ENCODE measurements at regions not wholly inside any gene's neighbourhood (a gene's known extent, or its start where the extent isn't known, plus 50 kb on each side); places are given as distances from the start of the nearest gene placed in this dataset.
"Not testable (repeated sequence)": the region's sequence is repeated elsewhere in the genome, so short reads cannot be mapped to it uniquely, and the experiment has no call there.

- Histone ChIP-seq H3K79me2 (ENCODE audit: insufficient read depth) (no peaks in the 10 kb centered on the region), H3K4me1 (ENCODE audit: control insufficient read depth in 1 of 2, insufficient read depth in 2 of 2, low read depth in 1 of 2, low read length in 1 of 2) (no peaks in the 10 kb centered on the region), H3K9ac (no peak overlapping the region), H3K9me2 (no peaks in the 10 kb centered on the region), H2AFZ (ENCODE audit: low read depth) (no peak overlapping the region), H3F3A (replicated peaks; ENCODE audit: insufficient read depth) (no peaks in the 10 kb centered on the region), H3K9me3 (no peaks in the 10 kb centered on the region), H3K36me3 (replicated peaks in 1 of 2; ENCODE audit: control insufficient read depth in 1 of 2, insufficient read depth in 2 of 2, low read length in 1 of 2) (no peaks in the 10 kb centered on the region), H4K20me1 (ENCODE audit: insufficient read depth) (no peaks in the 10 kb centered on the region), H3K4me3 (ENCODE audit: low read depth in 2 of 2, low read length in 1 of 2) (no peak overlapping the region), H3K4me2 (no peak overlapping the region), H3K27ac (ENCODE audit: low read depth in 2 of 2, low read length in 1 of 2) (no peak overlapping the region), H3K27me3 (ENCODE audit: insufficient read depth) (no peaks in the 10 kb centered on the region; the same call in 1 of the 2 replicates)
- CTCF ChIA-PET = interaction anchor here (1.3 kb wide), 1 partner anchor 397 kb away, joined by 4 read pairs; no protein-coding TSS in a partner anchor
- POLR2A ChIA-PET = no interaction called here
- DNase-seq = no peak
- 16% methylated on average over 7 of the region's 7 CpGs for WGBS (ENCODE audit: low lambda C conversion rate)
- TF ChIP-seq FOXM1 (IDR thresholded peaks at IDR 0.05; ENCODE audit: low read depth) (no peak), RAD21 (IDR thresholded peaks at IDR 0.05; ENCODE audit: low read length) (no peak), GATA2 (CRISPR knock-in tag; IDR thresholded peaks at IDR 0.05) (no peak)
Measured at GRCh38 chr4:108415389-108415788, 205.0 kb upstream of the RPL34 start.

DNA sequence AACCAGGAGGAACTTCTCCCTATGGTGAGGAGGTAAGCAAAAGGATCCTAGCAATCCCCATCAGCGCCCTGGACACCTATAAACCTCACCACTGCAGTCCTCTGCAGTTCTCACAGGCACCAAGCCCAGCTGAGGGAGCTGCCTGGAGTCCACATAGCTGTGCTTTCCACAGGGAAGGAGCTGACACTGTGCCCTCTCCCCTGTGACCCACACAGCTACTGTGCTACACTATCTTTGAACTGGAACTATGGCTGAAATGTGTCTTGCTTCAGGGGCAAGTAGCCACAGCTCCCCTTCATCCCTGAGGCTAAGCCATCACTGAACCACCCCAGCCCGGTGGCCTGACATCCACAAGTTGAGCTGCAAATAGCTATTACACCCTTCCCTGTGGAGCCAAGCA is 208.5 kb upstream of the RPL34 start:
- no peaks in the 10 kb centered on the region for H3K36me3 ChIP-seq (replicated peaks in 1 of 2; ENCODE audit: control insufficient read depth in 1 of 2, insufficient read depth in 2 of 2, low read length in 1 of 2)
- no peaks in the 10 kb centered on the region for H4K20me1 ChIP-seq (ENCODE audit: insufficient read depth)
- H3K27me3 ChIP-seq (ENCODE audit: insufficient read depth) = no peaks in the 10 kb centered on the region; the same call in 1 of the 2 replicates
- H3K9me3 ChIP-seq = no peaks in the 10 kb centered on the region
- H3K4me1 ChIP-seq (ENCODE audit: control insufficient read depth in 1 of 2, insufficient read depth in 2 of 2, low read depth in 1 of 2, low read length in 1 of 2) = no peaks in the 10 kb centered on the region
- H3K9me2 ChIP-seq = no peaks in the 10 kb centered on the region
- H2AFZ ChIP-seq (ENCODE audit: low read depth) = no peak overlapping the region
- no peaks in the 10 kb centered on the region for H3K79me2 ChIP-seq (ENCODE audit: insufficient read depth)
- ChIA-PET POLR2A (no interaction called here), CTCF (no interaction called here)
- no peak overlapping the region for H3K9ac ChIP-seq
- H3K4me3 ChIP-seq (ENCODE audit: low read depth in 2 of 2, low read length in 1 of 2) = no peak overlapping the region
- TF ChIP-seq FOXM1 (IDR thresholded peaks at IDR 0.05; ENCODE audit: low read depth) (no peak), IRF3 (IDR thresholded peaks at IDR 0.05; ENCODE audit: low read depth, low read length) (no peak), CHD2 (IDR thresholded peaks at IDR 0.05; ENCODE audit: low read length, partially characterized antibody) (no peak), EP300 (IDR thresholded peaks at IDR 0.05; ENCODE audit: borderline replicate concordance in 1 of 2, low read depth in 1 of 2, low read length in 1 of 2) (no peak), SIN3A (IDR thresholded peaks at IDR 0.05; ENCODE audit: borderline replicate concordance, low read depth, low read length) (no peak), RAD21 (IDR thresholded peaks at IDR 0.05; ENCODE audit: low read length) (no peak), RFX5 (IDR thresholded peaks at IDR 0.05; ENCODE audit: low read length) (no peak), TAF1 (IDR thresholded peaks at IDR 0.05; ENCODE audit: borderline replicate concordance, low read depth, low read length) (no peak), GATA2 (CRISPR knock-in tag; IDR thresholded peaks at IDR 0.05) (no peak), FOSL2 (IDR thresholded peaks at IDR 0.05; ENCODE audit: borderline replicate concordance, low read depth) (no peak)
- TF ChIP-seq, protein P1, sequence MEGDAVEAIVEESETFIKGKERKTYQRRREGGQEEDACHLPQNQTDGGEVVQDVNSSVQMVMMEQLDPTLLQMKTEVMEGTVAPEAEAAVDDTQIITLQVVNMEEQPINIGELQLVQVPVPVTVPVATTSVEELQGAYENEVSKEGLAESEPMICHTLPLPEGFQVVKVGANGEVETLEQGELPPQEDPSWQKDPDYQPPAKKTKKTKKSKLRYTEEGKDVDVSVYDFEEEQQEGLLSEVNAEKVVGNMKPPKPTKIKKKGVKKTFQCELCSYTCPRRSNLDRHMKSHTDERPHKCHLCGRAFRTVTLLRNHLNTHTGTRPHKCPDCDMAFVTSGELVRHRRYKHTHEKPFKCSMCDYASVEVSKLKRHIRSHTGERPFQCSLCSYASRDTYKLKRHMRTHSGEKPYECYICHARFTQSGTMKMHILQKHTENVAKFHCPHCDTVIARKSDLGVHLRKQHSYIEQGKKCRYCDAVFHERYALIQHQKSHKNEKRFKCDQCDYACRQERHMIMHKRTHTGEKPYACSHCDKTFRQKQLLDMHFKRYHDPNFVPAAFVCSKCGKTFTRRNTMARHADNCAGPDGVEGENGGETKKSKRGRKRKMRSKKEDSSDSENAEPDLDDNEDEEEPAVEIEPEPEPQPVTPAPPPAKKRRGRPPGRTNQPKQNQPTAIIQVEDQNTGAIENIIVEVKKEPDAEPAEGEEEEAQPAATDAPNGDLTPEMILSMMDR (IDR thresholded peaks at IDR 0.05) = no peak
- TF ChIP-seq, protein P2, sequence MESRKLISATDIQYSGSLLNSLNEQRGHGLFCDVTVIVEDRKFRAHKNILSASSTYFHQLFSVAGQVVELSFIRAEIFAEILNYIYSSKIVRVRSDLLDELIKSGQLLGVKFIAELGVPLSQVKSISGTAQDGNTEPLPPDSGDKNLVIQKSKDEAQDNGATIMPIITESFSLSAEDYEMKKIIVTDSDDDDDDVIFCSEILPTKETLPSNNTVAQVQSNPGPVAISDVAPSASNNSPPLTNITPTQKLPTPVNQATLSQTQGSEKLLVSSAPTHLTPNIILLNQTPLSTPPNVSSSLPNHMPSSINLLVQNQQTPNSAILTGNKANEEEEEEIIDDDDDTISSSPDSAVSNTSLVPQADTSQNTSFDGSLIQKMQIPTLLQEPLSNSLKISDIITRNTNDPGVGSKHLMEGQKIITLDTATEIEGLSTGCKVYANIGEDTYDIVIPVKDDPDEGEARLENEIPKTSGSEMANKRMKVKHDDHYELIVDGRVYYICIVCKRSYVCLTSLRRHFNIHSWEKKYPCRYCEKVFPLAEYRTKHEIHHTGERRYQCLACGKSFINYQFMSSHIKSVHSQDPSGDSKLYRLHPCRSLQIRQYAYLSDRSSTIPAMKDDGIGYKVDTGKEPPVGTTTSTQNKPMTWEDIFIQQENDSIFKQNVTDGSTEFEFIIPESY (IDR thresholded peaks at IDR 0.05; ENCODE audit: borderline replicate concordance, low read depth) = no peak
- TF ChIP-seq, protein P3, sequence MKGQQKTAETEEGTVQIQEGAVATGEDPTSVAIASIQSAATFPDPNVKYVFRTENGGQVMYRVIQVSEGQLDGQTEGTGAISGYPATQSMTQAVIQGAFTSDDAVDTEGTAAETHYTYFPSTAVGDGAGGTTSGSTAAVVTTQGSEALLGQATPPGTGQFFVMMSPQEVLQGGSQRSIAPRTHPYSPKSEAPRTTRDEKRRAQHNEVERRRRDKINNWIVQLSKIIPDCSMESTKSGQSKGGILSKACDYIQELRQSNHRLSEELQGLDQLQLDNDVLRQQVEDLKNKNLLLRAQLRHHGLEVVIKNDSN (IDR thresholded peaks at IDR 0.05; ENCODE audit: borderline replicate concordance, low read depth) = no peak
- TF ChIP-seq, protein P4, sequence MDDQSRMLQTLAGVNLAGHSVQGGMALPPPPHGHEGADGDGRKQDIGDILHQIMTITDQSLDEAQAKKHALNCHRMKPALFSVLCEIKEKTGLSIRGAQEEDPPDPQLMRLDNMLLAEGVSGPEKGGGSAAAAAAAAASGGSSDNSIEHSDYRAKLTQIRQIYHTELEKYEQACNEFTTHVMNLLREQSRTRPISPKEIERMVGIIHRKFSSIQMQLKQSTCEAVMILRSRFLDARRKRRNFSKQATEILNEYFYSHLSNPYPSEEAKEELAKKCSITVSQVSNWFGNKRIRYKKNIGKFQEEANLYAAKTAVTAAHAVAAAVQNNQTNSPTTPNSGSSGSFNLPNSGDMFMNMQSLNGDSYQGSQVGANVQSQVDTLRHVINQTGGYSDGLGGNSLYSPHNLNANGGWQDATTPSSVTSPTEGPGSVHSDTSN (IDR thresholded peaks at IDR 0.05) = no peak
- H3F3A ChIP-seq (replicated peaks; ENCODE audit: insufficient read depth) = no peaks in the 10 kb centered on the region
- no peak overlapping the region for H3K27ac ChIP-seq (ENCODE audit: low read depth in 2 of 2, low read length in 1 of 2)
- H3K4me2 ChIP-seq = no peak overlapping the region
- 17% methylated on average over 1 of the region's 2 CpGs for WGBS (ENCODE audit: low lambda C conversion rate)
- no peak for DNase-seq

GRCh38 chr4:108409691-108410090 is 210.7 kb upstream of the RPL34 start:
- H3K9ac ChIP-seq; H3F3A ChIP-seq (replicated peaks; ENCODE audit: insufficient read depth); H2AFZ ChIP-seq (ENCODE audit: low read depth); H3K27me3 ChIP-seq (ENCODE audit: insufficient read depth); H3K4me3 ChIP-seq (ENCODE audit: low read depth in 2 of 2, low read length in 1 of 2); CTCF ChIA-PET; H3K79me2 ChIP-seq (ENCODE audit: insufficient read depth); DNase-seq; H3K4me1 ChIP-seq (ENCODE audit: control insufficient read depth in 1 of 2, insufficient read depth in 2 of 2, low read depth in 1 of 2, low read length in 1 of 2); H4K20me1 ChIP-seq (ENCODE audit: insufficient read depth); H3K9me2 ChIP-seq; H3K4me2 ChIP-seq; POLR2A ChIA-PET; H3K36me3 ChIP-seq (replicated peaks in 1 of 2; ENCODE audit: control insufficient read depth in 1 of 2, insufficient read depth in 2 of 2, low read length in 1 of 2); H3K27ac ChIP-seq (ENCODE audit: low read depth in 2 of 2, low read length in 1 of 2); H3K9me3 ChIP-seq: not testable (repeated sequence)
- 60% methylated on average over 2 of the region's 36 CpGs for WGBS (ENCODE audit: low lambda C conversion rate)
